Right ventricle myocardium superior (tissue), 1 donor: ENCODE measurements at regions not wholly inside any gene's neighbourhood (a gene's known extent, or its start where the extent isn't known, plus 50 kb on each side); places are given as distances from the start of the nearest gene placed in this dataset.

ENCODE experiments used
- ATAC-seq: fragments of 200-7000 bp; cut with Tn5 transposase; one replicate; pipeline ENCODE4 v1.9.1; 2020; ENCODE audit warnings: mild to moderate bottlenecking; ENCODE audit not compliant: poor library complexity
- DNase-seq: peaks from one replicate; pipeline ENCODE4 v3.0.0-alpha.2; 2020
- intact Hi-C: fragments of 100-400 bp; cut with DNase I; formaldehyde crosslinking; loops from one replicate; pipeline ENCODE4 v1.11.2; 2022
- donor health status: DM: no; HTN: yes; CAD: no; lungs with severe emphysema.

DNA sequence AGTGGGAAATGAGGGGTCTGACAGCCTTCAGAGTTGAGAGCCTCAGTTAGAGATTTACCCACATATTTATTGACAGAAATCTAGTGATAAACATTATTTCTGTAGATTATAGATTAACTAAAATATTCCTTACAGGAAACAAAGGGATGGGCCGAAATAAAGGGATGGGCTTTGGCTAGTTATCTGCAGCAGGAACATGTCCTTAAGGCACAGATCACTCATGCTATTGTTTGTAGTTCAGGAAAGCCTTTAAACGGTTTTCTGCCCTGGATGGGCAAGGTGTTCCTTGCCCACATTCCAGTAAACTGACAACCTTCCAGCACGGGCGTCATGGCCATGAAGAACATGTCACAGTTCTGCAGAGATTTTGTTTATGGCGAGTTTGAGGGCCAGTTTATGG is 154.8 kb upstream of the TOM1L1 start:
- intact Hi-C loops = no loop called here
- no peak for DNase-seq

DNA sequence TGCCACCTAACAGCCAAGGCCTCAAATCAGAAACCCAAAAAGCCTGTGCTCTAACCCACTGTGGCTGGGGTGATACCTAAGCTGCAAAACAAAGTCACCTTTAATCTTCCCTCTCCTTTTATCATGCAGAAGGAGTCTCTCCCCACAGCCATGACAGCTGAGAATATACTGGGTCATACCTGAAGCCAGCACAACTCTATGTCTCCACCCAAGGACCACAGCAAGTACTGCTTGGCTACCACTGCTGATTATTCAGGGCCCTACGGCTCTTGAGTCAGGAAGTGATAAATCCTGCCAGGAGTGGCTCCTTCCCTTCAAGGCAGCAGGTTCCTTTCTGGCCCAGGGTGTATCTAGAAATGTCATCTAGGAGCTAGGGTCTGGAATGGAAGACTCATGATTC is 151.5 kb upstream of the TOM1L1 start:
- DNase-seq = no peak
- no peak for ATAC-seq
- intact Hi-C loops = no loop called here

More for the DNA sequence above, 154.8 kb upstream of the TOM1L1 start:
- ATAC-seq = no peak

- ATAC-seq (no peak), DNase-seq (peak; percentile 35)
- intact Hi-C loops = no loop called here
Observed at GRCh38 chr17:54754560-54754959, 146.1 kb upstream of the TOM1L1 start.

GRCh38 chr17:54760836-54761235 is 139.8 kb upstream of the TOM1L1 start:
- no peak for DNase-seq
- no peak for ATAC-seq
- intact Hi-C loops = no loop called here

DNA sequence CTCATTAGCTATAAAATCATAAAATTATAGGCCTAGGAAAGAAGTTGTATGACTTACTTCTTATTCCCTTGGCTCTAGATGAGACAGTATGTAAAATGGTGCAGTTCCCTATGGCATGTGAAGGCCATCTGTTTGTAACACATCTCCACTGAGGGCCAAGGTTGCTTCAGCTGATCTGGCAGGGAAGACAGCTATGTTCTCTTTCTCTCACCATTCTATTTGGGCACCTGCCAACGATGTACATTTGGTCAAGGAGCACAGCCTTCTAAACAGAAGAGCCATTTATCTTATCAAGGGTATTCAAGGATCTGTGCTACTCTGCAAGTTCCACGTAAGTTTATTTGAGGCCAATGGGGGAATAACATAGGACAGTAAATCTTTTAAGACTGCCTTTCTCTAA is 129.8 kb upstream of the TOM1L1 start:
- ATAC-seq (no peak), DNase-seq (no peak)
- intact Hi-C loops = no loop called here

DNA sequence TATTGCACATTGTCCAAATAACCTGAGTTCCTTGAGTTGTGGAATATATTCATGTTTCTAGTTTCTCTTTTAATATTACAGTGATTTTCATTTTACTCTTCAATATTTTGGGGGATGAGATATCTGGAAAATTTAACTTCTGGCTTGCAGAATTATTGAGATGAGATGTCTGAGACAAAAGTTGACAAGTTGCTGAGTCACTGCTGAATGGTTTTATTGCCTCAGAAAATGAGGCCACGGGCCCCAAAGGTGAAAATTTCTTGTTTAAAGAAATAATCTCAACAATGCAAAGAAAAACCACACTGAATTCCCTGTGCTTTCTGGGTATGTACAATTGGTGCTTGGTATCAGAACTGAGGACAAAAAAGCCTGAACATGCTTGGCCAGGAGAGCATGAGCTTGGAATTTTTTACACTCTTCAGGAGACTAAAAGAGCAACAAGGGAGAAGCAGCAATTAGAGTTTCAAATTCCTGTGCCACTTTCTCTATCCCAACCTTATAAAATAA is 129.2 kb upstream of the TOM1L1 start:
- no peak for DNase-seq
- no peak for ATAC-seq
- intact Hi-C loops = no loop called here

DNA sequence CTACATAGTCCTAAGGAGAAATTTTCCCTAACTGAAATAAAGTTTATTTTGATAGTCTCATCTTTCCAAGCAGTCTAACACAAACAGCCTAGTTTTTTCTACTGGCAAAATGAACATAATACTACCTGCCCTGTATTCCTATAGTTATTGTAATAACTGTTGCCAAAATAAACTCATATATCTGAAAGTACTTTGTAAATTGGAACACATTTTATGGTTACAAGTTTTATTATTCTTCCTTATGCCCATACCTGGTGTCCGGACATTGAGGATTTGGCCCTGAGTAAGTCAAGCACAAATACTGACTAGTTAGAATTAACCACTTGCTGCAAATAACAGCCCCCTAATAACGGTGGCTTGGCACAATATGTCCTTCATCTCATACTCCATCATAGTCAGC is 120.4 kb upstream of the TOM1L1 start:
- ATAC-seq (no peak), DNase-seq (no peak)
- intact Hi-C loops = no loop called here

GRCh38 chr17:54781389-54781788 is 119.3 kb upstream of the TOM1L1 start:
- ATAC-seq (no peak), DNase-seq (no peak)
- intact Hi-C loops = no loop called here

DNA sequence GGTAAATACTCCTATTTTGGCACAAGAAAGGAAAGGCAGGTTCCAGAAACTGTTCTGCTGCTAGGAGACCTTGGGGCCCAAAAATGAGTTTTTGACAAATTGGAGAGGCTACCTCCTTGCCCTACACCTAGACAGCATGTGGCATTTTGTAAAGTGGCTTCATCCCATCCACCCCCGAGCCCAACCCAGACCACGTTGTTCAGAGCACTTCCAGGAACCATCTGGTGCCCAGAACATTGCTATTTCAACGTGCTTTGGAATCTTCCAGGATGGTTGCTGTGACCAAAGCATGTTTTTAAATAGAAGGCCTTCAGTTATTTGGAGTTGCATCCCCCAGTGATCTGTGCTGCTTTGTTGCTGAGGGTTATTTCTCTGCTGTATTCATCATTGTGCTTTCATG is 116.3 kb upstream of the TOM1L1 start:
- ATAC-seq = no peak
- DNase-seq = no peak
- intact Hi-C loops = no loop called here

DNA sequence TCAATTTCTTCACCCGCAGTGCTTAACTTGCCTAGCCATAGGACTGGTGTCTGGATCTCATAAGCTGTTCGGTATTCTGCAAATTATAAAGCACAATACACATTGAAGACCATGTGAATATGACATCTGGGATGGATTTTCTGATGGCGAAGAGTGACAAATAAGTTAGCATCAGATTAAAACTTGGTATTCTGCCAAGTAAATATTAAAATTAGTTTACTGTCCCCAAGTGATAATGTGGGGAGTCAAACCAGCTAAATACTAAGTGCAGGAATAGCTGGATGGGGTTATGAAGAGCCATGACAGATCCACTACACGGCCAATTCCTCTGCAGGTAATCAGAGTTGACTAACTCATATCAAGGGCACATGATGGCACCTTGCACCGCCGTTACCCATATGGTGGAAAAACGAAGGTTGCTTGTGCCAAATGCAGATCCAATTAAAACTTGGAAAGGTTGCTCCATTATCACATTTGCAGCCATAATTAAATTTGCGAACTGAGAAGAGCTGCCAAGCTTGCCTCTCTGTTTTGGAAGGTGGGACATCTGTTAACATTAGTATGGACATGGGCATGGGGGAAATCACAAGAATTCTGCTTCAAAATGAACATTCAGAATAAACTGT is 114.9 kb upstream of the TOM1L1 start:
- ATAC-seq = no peak
- intact Hi-C loops = no loop called here
- no peak for DNase-seq

GRCh38 chr17:54789101-54789880 is 111.4 kb upstream of the TOM1L1 start:
- intact Hi-C loops = no loop called here
- no peak for ATAC-seq
- no peak for DNase-seq

DNA sequence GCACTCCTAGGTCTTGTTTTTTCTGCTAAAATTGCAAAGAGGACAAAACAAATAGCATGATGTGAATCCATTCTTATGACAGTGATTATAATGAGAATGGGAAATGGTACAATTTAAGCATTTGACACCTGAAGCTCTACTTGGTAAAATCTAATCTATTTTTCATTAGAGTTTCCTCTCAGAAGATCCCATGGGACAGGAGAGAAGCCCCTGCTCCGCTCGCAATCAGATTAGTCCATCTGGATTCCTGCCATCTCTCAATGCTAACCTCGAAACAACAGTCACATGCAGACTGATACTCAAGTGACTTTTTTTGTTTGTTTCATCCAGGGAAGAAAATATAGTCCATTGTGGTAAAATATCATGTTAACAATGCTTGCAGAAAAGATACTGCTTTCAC is 107.4 kb upstream of the TOM1L1 start:
- no peak for ATAC-seq
- DNase-seq = no peak
- intact Hi-C loops = no loop called here

DNA sequence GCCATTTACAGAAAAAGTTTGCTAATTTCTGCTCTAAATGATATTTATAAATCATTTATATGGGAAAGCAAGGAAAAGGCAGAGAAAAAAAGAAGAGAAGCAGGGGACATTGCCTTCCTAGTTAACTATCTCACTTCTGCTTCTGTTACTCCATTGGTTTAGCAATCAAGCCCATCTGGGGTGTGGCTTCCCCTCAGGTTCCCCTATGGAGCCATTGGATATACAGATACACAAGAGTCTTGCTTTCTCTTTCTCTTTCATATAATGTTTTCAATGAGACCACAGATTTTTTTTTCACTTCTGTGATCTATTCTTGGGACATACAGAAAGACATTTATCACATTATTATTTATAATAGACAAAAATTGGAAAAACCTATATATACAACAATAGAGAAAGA is 105.6 kb upstream of the TOM1L1 start:
- ATAC-seq (no peak), DNase-seq (no peak)
- intact Hi-C loops = no loop called here

DNA sequence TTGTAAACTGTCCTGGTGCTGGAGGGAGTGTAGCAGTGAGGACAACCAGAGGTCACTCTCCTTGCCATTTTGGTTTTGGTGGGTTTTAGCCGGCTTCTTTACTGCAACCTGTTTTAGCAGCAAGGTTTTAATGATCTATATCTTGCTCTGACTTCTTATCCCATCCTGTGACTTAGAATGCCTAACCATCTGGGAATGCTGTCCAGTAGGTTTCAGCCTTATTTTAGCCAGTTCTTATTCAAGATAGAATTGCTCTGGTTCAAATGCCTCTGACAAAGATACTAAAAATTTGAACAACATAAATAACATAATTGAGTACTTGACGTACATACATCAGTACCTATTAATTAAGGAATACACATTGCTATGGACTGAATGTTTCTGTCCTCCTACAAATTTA is 93.3 kb upstream of the TOM1L1 start:
- no peak for ATAC-seq
- intact Hi-C loops = no loop called here
- DNase-seq = no peak

DNA sequence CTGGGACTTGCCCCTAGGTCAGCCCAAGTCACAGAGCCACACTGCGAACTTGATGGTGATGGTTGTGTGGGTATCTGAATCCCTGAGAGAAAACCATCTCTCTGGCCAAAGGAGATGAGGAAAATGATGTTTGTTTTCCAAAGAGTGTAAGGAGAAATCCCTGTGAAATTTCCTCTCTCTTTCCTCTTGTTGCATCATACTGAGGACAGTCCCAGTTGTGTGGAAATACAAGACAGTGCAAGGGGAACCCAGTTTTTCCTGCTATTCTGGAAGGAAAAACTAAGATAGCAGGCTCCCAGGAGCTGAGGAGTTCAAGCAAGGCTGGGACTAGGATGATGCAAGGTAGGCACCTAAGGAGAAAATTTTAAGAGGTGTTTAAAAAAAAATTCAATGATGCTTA is 86.8 kb upstream of the TOM1L1 start:
- intact Hi-C loops = no loop called here
- ATAC-seq (no peak), DNase-seq (no peak)

DNA sequence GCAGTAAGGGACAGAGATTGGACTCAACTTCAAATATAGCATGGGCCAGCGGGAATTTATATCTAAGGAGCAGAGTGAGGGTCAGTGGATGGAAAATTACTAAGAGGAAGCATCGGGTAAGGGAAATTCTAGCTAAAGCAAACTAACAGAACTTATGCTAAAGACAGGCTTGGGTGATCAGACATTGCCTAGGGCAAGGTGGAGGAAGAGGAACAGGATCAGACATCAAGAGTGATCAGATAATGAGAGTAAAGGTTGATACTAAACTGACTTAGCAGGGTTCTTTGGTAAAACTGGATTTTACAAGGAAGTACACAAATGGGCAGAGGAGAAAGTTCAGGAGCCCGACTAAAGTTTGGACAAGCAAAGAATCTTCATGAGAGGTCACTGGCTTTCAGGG is 86.3 kb upstream of the TOM1L1 start:
- intact Hi-C loops = no loop called here
- ATAC-seq (no peak), DNase-seq (no peak)

DNA sequence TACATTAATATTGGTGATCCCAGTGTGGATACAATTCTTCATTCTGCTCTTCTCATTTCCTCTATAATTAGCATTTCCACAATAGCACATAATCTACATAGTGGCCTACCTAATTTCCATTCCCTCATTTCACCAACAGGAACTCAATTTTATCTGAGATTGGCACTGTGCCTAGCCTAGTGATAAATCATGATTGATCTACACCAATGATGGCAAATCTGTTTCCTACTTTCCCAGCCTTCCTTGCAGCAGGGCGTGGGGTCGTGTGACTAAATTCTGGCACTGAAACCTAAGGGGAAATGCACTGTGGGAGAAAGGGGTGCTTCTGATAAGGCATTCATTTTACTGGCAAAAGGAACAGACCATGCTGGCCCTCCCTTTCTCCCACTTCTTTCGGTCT is 66.6 kb upstream of the TOM1L1 start:
- DNase-seq = no peak
- intact Hi-C loops = no loop called here
- ATAC-seq = no peak

DNA sequence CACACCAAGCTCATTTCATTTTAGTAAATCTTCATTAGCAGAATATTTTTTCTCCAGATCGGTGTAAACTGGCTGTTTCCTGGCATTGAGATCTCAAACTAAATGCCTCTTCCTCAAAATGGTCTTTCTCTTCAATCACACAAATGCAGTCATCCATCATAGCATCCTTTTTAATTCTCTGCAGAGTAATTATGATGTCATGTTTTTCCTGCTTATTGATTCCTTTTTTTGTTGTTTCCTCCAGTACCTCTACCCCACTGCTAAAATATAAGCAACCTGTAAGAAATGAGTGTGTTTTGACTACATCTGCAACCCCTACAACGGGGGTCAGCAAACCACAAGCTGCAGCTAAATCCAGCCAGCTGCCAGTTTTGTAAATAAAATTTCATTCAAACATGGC is 65.6 kb upstream of the TOM1L1 start:
- no peak for ATAC-seq
- intact Hi-C loops = no loop called here
- no peak for DNase-seq

GRCh38 chr17:54836723-54837462 is 63.8 kb upstream of the TOM1L1 start:
- ATAC-seq = no peak
- DNase-seq = no peak
- intact Hi-C loops = no loop called here
